ENCODE measurements at regions not wholly inside any gene's neighbourhood (a gene's known extent, or its start where the extent isn't known, plus 50 kb on each side); places are given as distances from the start of the nearest gene placed in this dataset.
A peak's percentile ranks its signal among the peaks of the same experiment; 100 is the strongest.

- H2AFZ ChIP-seq (ENCODE audit: low read length), result no peak overlapping the region
- H3K4me1 ChIP-seq (ENCODE audit: control insufficient read depth, extremely low read depth, insufficient read depth, low read length), result peaks cover 4% of the 10 kb centered on the region
- no peak overlapping the region for H3K9ac ChIP-seq (ENCODE audit: insufficient read depth, low read length)
- H3K36me3 ChIP-seq (ENCODE audit: control insufficient read depth, insufficient read depth, low read length), result no peaks in the 10 kb centered on the region
- TF ChIP-seq, protein P1, sequence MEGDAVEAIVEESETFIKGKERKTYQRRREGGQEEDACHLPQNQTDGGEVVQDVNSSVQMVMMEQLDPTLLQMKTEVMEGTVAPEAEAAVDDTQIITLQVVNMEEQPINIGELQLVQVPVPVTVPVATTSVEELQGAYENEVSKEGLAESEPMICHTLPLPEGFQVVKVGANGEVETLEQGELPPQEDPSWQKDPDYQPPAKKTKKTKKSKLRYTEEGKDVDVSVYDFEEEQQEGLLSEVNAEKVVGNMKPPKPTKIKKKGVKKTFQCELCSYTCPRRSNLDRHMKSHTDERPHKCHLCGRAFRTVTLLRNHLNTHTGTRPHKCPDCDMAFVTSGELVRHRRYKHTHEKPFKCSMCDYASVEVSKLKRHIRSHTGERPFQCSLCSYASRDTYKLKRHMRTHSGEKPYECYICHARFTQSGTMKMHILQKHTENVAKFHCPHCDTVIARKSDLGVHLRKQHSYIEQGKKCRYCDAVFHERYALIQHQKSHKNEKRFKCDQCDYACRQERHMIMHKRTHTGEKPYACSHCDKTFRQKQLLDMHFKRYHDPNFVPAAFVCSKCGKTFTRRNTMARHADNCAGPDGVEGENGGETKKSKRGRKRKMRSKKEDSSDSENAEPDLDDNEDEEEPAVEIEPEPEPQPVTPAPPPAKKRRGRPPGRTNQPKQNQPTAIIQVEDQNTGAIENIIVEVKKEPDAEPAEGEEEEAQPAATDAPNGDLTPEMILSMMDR (conservative IDR thresholded peaks at IDR 0.05 in 1 of 2, IDR thresholded peaks at IDR 0.05 in 1 of 2; ENCODE audit: low read depth in 1 of 2, low read length in 2 of 2), result no peak
- no peak for TF ChIP-seq EZH2 (IDR thresholded peaks at IDR 0.05; ENCODE audit: low read length, missing control alignments)
- H3K4me3 ChIP-seq (replicated peaks in 1 of 4; ENCODE audit: control extremely low read depth in 1 of 4, insufficient read depth in 1 of 4, low read depth in 3 of 4, low read length in 4 of 4), result no peak overlapping the region
- H4K20me1 ChIP-seq (ENCODE audit: control insufficient read depth, extremely low read depth, insufficient read depth, low read length), result no peaks in the 10 kb centered on the region
- H3K27ac ChIP-seq (ENCODE audit: insufficient read depth, low read length), result no peak overlapping the region
- DNase-seq (ENCODE audit: low read depth in 2 of 2), result no peak
- no peaks in the 10 kb centered on the region for H3K27me3 ChIP-seq (ENCODE audit: control insufficient read depth, insufficient read depth, low read length)
- H3K9me3 ChIP-seq (ENCODE audit: control insufficient read depth, insufficient read depth, low read depth, low read length), result no peaks in the 10 kb centered on the region
- H3K4me2 ChIP-seq (ENCODE audit: extremely low read depth, insufficient read depth, low read length), result no peak overlapping the region
- H3K79me2 ChIP-seq (ENCODE audit: control insufficient read depth, insufficient read depth, low read length), result no peaks in the 10 kb centered on the region
Observed at GRCh38 chr4:185916683-185917082, 104.7 kb upstream of the SORBS2 start.

- Histone ChIP-seq H3K4me1 (ENCODE audit: control insufficient read depth, extremely low read depth, insufficient read depth, low read length) (peaks cover 4% of the 10 kb centered on the region), H3K9ac (ENCODE audit: insufficient read depth, low read length) (no peak overlapping the region), H3K4me2 (ENCODE audit: extremely low read depth, insufficient read depth, low read length) (no peak overlapping the region), H4K20me1 (ENCODE audit: control insufficient read depth, extremely low read depth, insufficient read depth, low read length) (no peaks in the 10 kb centered on the region), H3K79me2 (ENCODE audit: control insufficient read depth, insufficient read depth, low read length) (no peaks in the 10 kb centered on the region), H3K9me3 (ENCODE audit: control insufficient read depth, insufficient read depth, low read depth, low read length) (no peaks in the 10 kb centered on the region), H3K4me3 (replicated peaks in 1 of 4; ENCODE audit: control extremely low read depth in 1 of 4, insufficient read depth in 1 of 4, low read depth in 3 of 4, low read length in 4 of 4) (no peak overlapping the region), H2AFZ (ENCODE audit: low read length) (no peak overlapping the region), H3K27me3 (ENCODE audit: control insufficient read depth, insufficient read depth, low read length) (no peaks in the 10 kb centered on the region), H3K36me3 (ENCODE audit: control insufficient read depth, insufficient read depth, low read length) (no peaks in the 10 kb centered on the region), H3K27ac (ENCODE audit: insufficient read depth, low read length) (no peak overlapping the region)
- no peak for DNase-seq (ENCODE audit: low read depth in 2 of 2)
- TF ChIP-seq, protein P1 (conservative IDR thresholded peaks at IDR 0.05 in 1 of 2, IDR thresholded peaks at IDR 0.05 in 1 of 2; ENCODE audit: low read depth in 1 of 2, low read length in 2 of 2), result no peak
- no peak for TF ChIP-seq EZH2 (IDR thresholded peaks at IDR 0.05; ENCODE audit: low read length, missing control alignments)
Observed at GRCh38 chr4:185919107-185919506, 107.1 kb upstream of the SORBS2 start.

- peaks cover 3% of the 10 kb centered on the region for H3K4me1 ChIP-seq (ENCODE audit: control insufficient read depth, extremely low read depth, insufficient read depth, low read length)
- H3K9ac ChIP-seq (ENCODE audit: insufficient read depth, low read length), result no peak overlapping the region
- no peak overlapping the region for H3K27ac ChIP-seq (ENCODE audit: insufficient read depth, low read length)
- DNase-seq (ENCODE audit: low read depth in 2 of 2), result peak in 1 of 2 donors; percentile 65
- no peaks in the 10 kb centered on the region for H3K9me3 ChIP-seq (ENCODE audit: control insufficient read depth, insufficient read depth, low read depth, low read length)
- TF ChIP-seq, protein P1 (conservative IDR thresholded peaks at IDR 0.05 in 1 of 2, IDR thresholded peaks at IDR 0.05 in 1 of 2; ENCODE audit: low read depth in 1 of 2, low read length in 2 of 2), result no peak
- TF ChIP-seq EZH2 (IDR thresholded peaks at IDR 0.05; ENCODE audit: low read length, missing control alignments), result no peak
- no peak overlapping the region for H2AFZ ChIP-seq (ENCODE audit: low read length)
- H3K4me3 ChIP-seq (replicated peaks in 1 of 4; ENCODE audit: control extremely low read depth in 1 of 4, insufficient read depth in 1 of 4, low read depth in 3 of 4, low read length in 4 of 4), result no peak overlapping the region
- no peaks in the 10 kb centered on the region for H3K79me2 ChIP-seq (ENCODE audit: control insufficient read depth, insufficient read depth, low read length)
- no peaks in the 10 kb centered on the region for H3K36me3 ChIP-seq (ENCODE audit: control insufficient read depth, insufficient read depth, low read length)
- H3K27me3 ChIP-seq (ENCODE audit: control insufficient read depth, insufficient read depth, low read length), result no peaks in the 10 kb centered on the region
- no peak overlapping the region for H3K4me2 ChIP-seq (ENCODE audit: extremely low read depth, insufficient read depth, low read length)
- H4K20me1 ChIP-seq (ENCODE audit: control insufficient read depth, extremely low read depth, insufficient read depth, low read length), result no peaks in the 10 kb centered on the region
Observed at GRCh38 chr4:185920171-185920570, 108.2 kb upstream of the SORBS2 start.

Measured in fibroblast of lung (primary cell).